Keratinocyte (primary cell): ENCODE measurements at regions not wholly inside any gene's neighbourhood (a gene's known extent, or its start where the extent isn't known, plus 50 kb on each side); places are given as distances from the start of the nearest gene placed in this dataset.

Source experiments
- DNase-seq: peaks from one replicate; pipeline ENCODE4 v3.0.0-alpha.2; 2011; ENCODE audit warnings: low read depth, missing footprints, low spot score
- FAIRE-seq: peaks from 2 replicates; lab custom pipeline; 2011; peaks lifted over from hg19 to GRCh38; lab: Jason Lieb, UNC
- H2AFZ ChIP-seq: 2 replicates; pipeline ENCODE4 v1.6.0; 2012; ENCODE audit warnings: low read length, control low read depth, inconsistent platforms; ENCODE audit not compliant: control insufficient read depth
- H3K27ac ChIP-seq: 2 replicates; pipeline ENCODE4 v1.5.1; 2011; ENCODE audit warnings: low read length; ENCODE audit not compliant: control insufficient read depth, insufficient read depth
- H3K27me3 ChIP-seq: 3 replicates; pipeline ENCODE4 v1.6.0; 2011; ENCODE audit warnings: low read length; ENCODE audit not compliant: control insufficient read depth, insufficient read depth; ENCODE audit errors: extremely low read depth
- H3K36me3 ChIP-seq, 2 experiments: 2 replicates in 1 of 2; 3 replicates in 1 of 2; pipeline ENCODE4 v1.5.1; 2011; ENCODE audit warnings: low read length in 2 of 2, mild to moderate bottlenecking in 1 of 2; ENCODE audit not compliant: control insufficient read depth in 2 of 2, insufficient read depth in 2 of 2; ENCODE audit errors: extremely low read depth in 1 of 2
- H3K4me1 ChIP-seq: 3 replicates; pipeline ENCODE4 v1.5.1; 2011; ENCODE audit warnings: low read length; ENCODE audit not compliant: control insufficient read depth, insufficient read depth; ENCODE audit errors: extremely low read depth
- H3K4me2 ChIP-seq: 3 replicates; pipeline ENCODE4 v1.6.0; 2011; ENCODE audit warnings: low read depth, low read length; ENCODE audit not compliant: control insufficient read depth, insufficient read depth; ENCODE audit errors: extremely low read depth
- H3K4me3 ChIP-seq, 3 experiments: fragments of 200-600 bp in 1 of 3; sonication (generic) in 1 of 3; 2 replicates in 2 of 3; 3 replicates in 1 of 3; pipeline ENCODE4 v1.5.1; 2011 to 2016; ENCODE audit warnings: low read length in 3 of 3, mild to moderate bottlenecking in 3 of 3, control low read depth in 2 of 3, inconsistent platforms in 1 of 3, low read depth in 1 of 3, mixed read lengths in 1 of 3, mixed run types in 1 of 3, moderate library complexity in 1 of 3; ENCODE audit not compliant: control insufficient read depth in 2 of 3, insufficient read depth in 2 of 3; ENCODE audit errors: extremely low read depth in 1 of 3
- H3K79me2 ChIP-seq: 2 replicates; pipeline ENCODE4 v1.6.0; 2012; ENCODE audit warnings: low read length; ENCODE audit not compliant: control insufficient read depth, insufficient read depth
- H3K9ac ChIP-seq: 3 replicates; pipeline ENCODE4 v1.6.0; 2011; ENCODE audit warnings: low read length; ENCODE audit not compliant: control insufficient read depth, insufficient read depth; ENCODE audit errors: extremely low read depth
- H3K9me1 ChIP-seq: 3 replicates; pipeline ENCODE4 v1.6.0; 2011; ENCODE audit warnings: low read length; ENCODE audit not compliant: control insufficient read depth, insufficient read depth; ENCODE audit errors: extremely low read depth
- H3K9me3 ChIP-seq: 2 replicates; pipeline ENCODE4 v1.5.1; 2012; ENCODE audit warnings: low read depth, low read length; ENCODE audit not compliant: control insufficient read depth
- H4K20me1 ChIP-seq: 3 replicates; pipeline ENCODE4 v1.6.0; 2011; ENCODE audit warnings: low read length; ENCODE audit not compliant: control insufficient read depth, insufficient read depth; ENCODE audit errors: extremely low read depth
- EZH2 ChIP-seq: IDR thresholded peaks from one replicate; pipeline ENCODE4 v1.6.1; 2012; ENCODE audit warnings: inconsistent platforms, mild to moderate bottlenecking, low read length, moderate library complexity
- dilution Hi-C: fragments of 300-500 bp; cut with MboI; formaldehyde crosslinking; loops from one replicate; pipeline ENCODE4 v1.7.0; 2020; ENCODE audit warnings: low sequenced_read_pairs; ENCODE audit not compliant: extremely low pct_ligation_motif_present
- TF ChIP-seq, protein P1 (sequence below), 3 experiments: IDR thresholded peaks in 1 of 3; conservative IDR thresholded peaks in 1 of 3; optimal IDR thresholded peaks in 1 of 3; 2 replicates in 2 of 3; 3 replicates in 1 of 3; pipeline versions ENCODE3 to v1.5.1; 2011; ENCODE audit warnings: low read length in 3 of 3, mild to moderate bottlenecking in 3 of 3, moderate library complexity in 2 of 3, control low read depth in 1 of 3, inconsistent platforms in 1 of 3; ENCODE audit not compliant: insufficient read depth in 2 of 3; ENCODE audit errors: extremely low read depth in 1 of 3

DNA sequence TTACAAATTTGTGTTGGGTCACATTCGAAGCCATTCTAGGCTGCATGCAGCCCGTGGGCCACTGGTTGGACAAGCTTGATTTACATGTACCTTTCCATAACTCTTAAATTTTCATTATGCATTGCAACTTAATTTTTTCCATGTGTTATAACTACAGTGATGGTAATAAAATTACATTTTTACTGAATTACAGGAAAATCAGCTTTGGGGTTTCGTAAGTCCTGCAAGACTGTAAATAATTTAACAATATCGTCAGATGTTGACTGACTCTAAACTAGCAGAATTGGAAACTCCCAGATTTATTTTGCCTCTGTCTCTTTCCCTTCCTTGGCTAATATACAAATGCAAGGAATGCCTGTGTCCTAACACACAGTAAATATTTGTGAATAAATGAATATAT, 88.0 kb upstream of the RAPGEF2 start:
- no peak overlapping the region for H2AFZ ChIP-seq
- H3K27me3 ChIP-seq = no peaks in the 10 kb centered on the region
- H3K36me3 ChIP-seq = no peaks in the 10 kb centered on the region
- H3K9me3 ChIP-seq = no peaks in the 10 kb centered on the region
- DNase-seq (no peak), FAIRE-seq (no peak)
- no peak overlapping the region for H3K4me2 ChIP-seq
- H3K9ac ChIP-seq = no peak overlapping the region
- H3K4me1 ChIP-seq = peaks cover 13% of the 10 kb centered on the region
- dilution Hi-C loops = no loop called here
- no peak overlapping the region for H3K27ac ChIP-seq
- TF ChIP-seq EZH2 = no peak
- TF ChIP-seq, protein P1, sequence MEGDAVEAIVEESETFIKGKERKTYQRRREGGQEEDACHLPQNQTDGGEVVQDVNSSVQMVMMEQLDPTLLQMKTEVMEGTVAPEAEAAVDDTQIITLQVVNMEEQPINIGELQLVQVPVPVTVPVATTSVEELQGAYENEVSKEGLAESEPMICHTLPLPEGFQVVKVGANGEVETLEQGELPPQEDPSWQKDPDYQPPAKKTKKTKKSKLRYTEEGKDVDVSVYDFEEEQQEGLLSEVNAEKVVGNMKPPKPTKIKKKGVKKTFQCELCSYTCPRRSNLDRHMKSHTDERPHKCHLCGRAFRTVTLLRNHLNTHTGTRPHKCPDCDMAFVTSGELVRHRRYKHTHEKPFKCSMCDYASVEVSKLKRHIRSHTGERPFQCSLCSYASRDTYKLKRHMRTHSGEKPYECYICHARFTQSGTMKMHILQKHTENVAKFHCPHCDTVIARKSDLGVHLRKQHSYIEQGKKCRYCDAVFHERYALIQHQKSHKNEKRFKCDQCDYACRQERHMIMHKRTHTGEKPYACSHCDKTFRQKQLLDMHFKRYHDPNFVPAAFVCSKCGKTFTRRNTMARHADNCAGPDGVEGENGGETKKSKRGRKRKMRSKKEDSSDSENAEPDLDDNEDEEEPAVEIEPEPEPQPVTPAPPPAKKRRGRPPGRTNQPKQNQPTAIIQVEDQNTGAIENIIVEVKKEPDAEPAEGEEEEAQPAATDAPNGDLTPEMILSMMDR (optimal IDR thresholded peaks at IDR 0.05 in 1 of 3, IDR thresholded peaks at IDR 0.05 in 1 of 3, conservative IDR thresholded peaks at IDR 0.05 in 1 of 3; ENCODE audit: extremely low read depth in 1 of 3, insufficient read depth in 2 of 3, low read length in 3 of 3) = no peak
- no peaks in the 10 kb centered on the region for H3K79me2 ChIP-seq
- no peak overlapping the region for H3K4me3 ChIP-seq
- no peaks in the 10 kb centered on the region for H4K20me1 ChIP-seq
- H3K9me1 ChIP-seq = no peaks in the 10 kb centered on the region

DNA sequence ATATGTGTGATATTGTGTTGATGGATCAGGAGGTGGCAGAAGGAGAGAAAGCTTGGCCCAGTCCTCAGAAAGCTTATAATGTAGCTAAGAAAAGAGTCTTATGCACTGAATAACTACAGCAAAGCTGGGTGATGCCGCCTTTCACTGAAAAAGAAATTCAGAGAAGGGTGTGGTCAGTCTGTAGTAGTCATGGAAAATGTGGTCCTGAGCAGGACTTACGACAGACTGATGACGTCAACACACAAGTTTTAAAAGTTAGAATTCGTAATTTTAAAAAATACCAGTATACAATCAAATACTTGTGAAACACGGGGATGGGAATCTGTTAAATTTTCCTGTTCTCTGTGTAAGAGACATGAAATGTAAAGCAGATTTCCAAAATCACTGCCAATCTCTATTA, 87.0 kb upstream of the RAPGEF2 start:
- Histone ChIP-seq H3K9me1 (no peaks in the 10 kb centered on the region), H3K27ac (no peak overlapping the region), H2AFZ (no peak overlapping the region), H3K4me3 (no peak overlapping the region), H3K9me3 (no peaks in the 10 kb centered on the region), H4K20me1 (no peaks in the 10 kb centered on the region), H3K9ac (no peak overlapping the region), H3K27me3 (no peaks in the 10 kb centered on the region), H3K4me2 (no peak overlapping the region), H3K4me1 (peaks cover 5% of the 10 kb centered on the region), H3K79me2 (no peaks in the 10 kb centered on the region), H3K36me3 (no peaks in the 10 kb centered on the region)
- TF ChIP-seq EZH2 = no peak
- TF ChIP-seq, protein P1 (optimal IDR thresholded peaks at IDR 0.05 in 1 of 3, IDR thresholded peaks at IDR 0.05 in 1 of 3, conservative IDR thresholded peaks at IDR 0.05 in 1 of 3; ENCODE audit: extremely low read depth in 1 of 3, insufficient read depth in 2 of 3, low read length in 3 of 3) = no peak
- DNase-seq (no peak), FAIRE-seq (no peak)
- dilution Hi-C loops = no loop called here
